ENCODE measurements at regions not wholly inside any gene's neighbourhood (a gene's known extent, or its start where the extent isn't known, plus 50 kb on each side); places are given as distances from the start of the nearest gene placed in this dataset.

- TF ChIP-seq SP1 (IDR thresholded peaks at IDR 0.05) (no peak), TARDBP (IDR thresholded peaks at IDR 0.05) (no peak), FOXM1 (IDR thresholded peaks at IDR 0.05; ENCODE audit: borderline replicate concordance) (no peak), SUZ12 (IDR thresholded peaks at IDR 0.05) (no peak), HDGF (IDR thresholded peaks at IDR 0.05; ENCODE audit: borderline replicate concordance) (no peak), NFRKB (IDR thresholded peaks at IDR 0.05) (no peak), ELF4 (IDR thresholded peaks at IDR 0.05) (no peak), FOXK2 (IDR thresholded peaks at IDR 0.05) (no peak), BHLHE40 (IDR thresholded peaks at IDR 0.05; ENCODE audit: borderline replicate concordance) (no peak), FOXA1 (IDR thresholded peaks at IDR 0.05) (no peak), ARNT (IDR thresholded peaks at IDR 0.05) (no peak)
Observed at GRCh38 chr10:86597306-86597705, 57.0 kb upstream of the OPN4 start.

All from HEK293T (cell line).